ENCODE measurements at regions not wholly inside any gene's neighbourhood (a gene's known extent, or its start where the extent isn't known, plus 50 kb on each side); places are given as distances from the start of the nearest gene placed in this dataset.

GRCh38 chr6:49070411-49070810 is 392.6 kb downstream of the MMUT start:
- TF ChIP-seq ZFX (IDR thresholded peaks at IDR 0.05; ENCODE audit: borderline replicate concordance) (no peak), CTCF (IDR thresholded peaks at IDR 0.05) (no peak)
- H3K27ac ChIP-seq = no peak overlapping the region

- no peak for TF ChIP-seq ZFX (IDR thresholded peaks at IDR 0.05; ENCODE audit: borderline replicate concordance)
- TF ChIP-seq CTCF (IDR thresholded peaks at IDR 0.05) = no peak
Observed at GRCh38 chr6:49054311-49054710, 408.7 kb downstream of the MMUT start.

GRCh38 chr6:49052901-49053300 is 410.2 kb downstream of the MMUT start:
- TF ChIP-seq ZFX (IDR thresholded peaks at IDR 0.05; ENCODE audit: borderline replicate concordance) = no peak
- no peak for TF ChIP-seq CTCF (IDR thresholded peaks at IDR 0.05)
- H3K27ac ChIP-seq = no peak overlapping the region

More at GRCh38 chr6:49054311-49054710, 408.7 kb downstream of the MMUT start:
- H3K27ac ChIP-seq = no peak overlapping the region

GRCh38 chr6:49051281-49051680 is 411.8 kb downstream of the MMUT start:
- TF ChIP-seq CTCF (IDR thresholded peaks at IDR 0.05) (no peak), ZFX (IDR thresholded peaks at IDR 0.05; ENCODE audit: borderline replicate concordance) (no peak)
- H3K27ac ChIP-seq = no peak overlapping the region

GRCh38 chr6:49050584-49050983 is 412.5 kb downstream of the MMUT start:
- H3K27ac ChIP-seq = no peak overlapping the region
- TF ChIP-seq CTCF (IDR thresholded peaks at IDR 0.05) (no peak), ZFX (IDR thresholded peaks at IDR 0.05; ENCODE audit: borderline replicate concordance) (no peak)

- H3K27ac ChIP-seq = no peak overlapping the region
- TF ChIP-seq CTCF (IDR thresholded peaks at IDR 0.05) (no peak), ZFX (IDR thresholded peaks at IDR 0.05; ENCODE audit: borderline replicate concordance) (no peak)
Observed at GRCh38 chr6:49038294-49038822, 424.7 kb downstream of the MMUT start.

GRCh38 chr6:49030251-49031020 is 432.6 kb downstream of the MMUT start:
- H3K27ac ChIP-seq = no peak overlapping the region
- TF ChIP-seq CTCF (IDR thresholded peaks at IDR 0.05) (no peak), ZFX (IDR thresholded peaks at IDR 0.05; ENCODE audit: borderline replicate concordance) (no peak)
